ENCODE measurements at regions not wholly inside any gene's neighbourhood (a gene's known extent, or its start where the extent isn't known, plus 50 kb on each side); places are given as distances from the start of the nearest gene placed in this dataset.
"Not testable (repeated sequence)": the region's sequence is repeated elsewhere in the genome, so short reads cannot be mapped to it uniquely, and the experiment has no call there.

GRCh38 chr5:3155717-3156116, 404.2 kb upstream of the IRX2 start:
- peaks cover 3% of the 10 kb centered on the region for H3K27me3 Mint-ChIP-seq
- H3K4me3 Mint-ChIP-seq = no peak overlapping the region
- H3K9me3 Mint-ChIP-seq = peaks cover 18% of the 10 kb centered on the region
- no peak for ATAC-seq (replicated peaks)
- H3K27ac Mint-ChIP-seq = no peak overlapping the region
- H3K4me1 Mint-ChIP-seq = no peaks in the 10 kb centered on the region
- H3K36me3 Mint-ChIP-seq (ENCODE audit: low read depth) = no peaks in the 10 kb centered on the region

GRCh38 chr5:3155046-3155445, 403.6 kb upstream of the IRX2 start:
- no peaks in the 10 kb centered on the region for H3K4me1 Mint-ChIP-seq
- H3K27me3 Mint-ChIP-seq = no peaks in the 10 kb centered on the region
- no peaks in the 10 kb centered on the region for H3K36me3 Mint-ChIP-seq (ENCODE audit: low read depth)
- H3K9me3 Mint-ChIP-seq = peaks cover 18% of the 10 kb centered on the region
- H3K27ac Mint-ChIP-seq = no peak overlapping the region
- no peak for ATAC-seq (replicated peaks)
- no peak overlapping the region for H3K4me3 Mint-ChIP-seq

GRCh38 chr5:3153906-3154305, 402.4 kb upstream of the IRX2 start:
- Mint-ChIP-seq H3K9me3 (peaks cover 23% of the 10 kb centered on the region), H3K4me1 (no peaks in the 10 kb centered on the region), H3K36me3 (ENCODE audit: low read depth) (no peaks in the 10 kb centered on the region), H3K4me3 (no peak overlapping the region), H3K27me3 (no peaks in the 10 kb centered on the region), H3K27ac (no peak overlapping the region)
- no peak for ATAC-seq (replicated peaks)

- no peaks in the 10 kb centered on the region for H3K36me3 Mint-ChIP-seq (ENCODE audit: low read depth)
- peaks cover 23% of the 10 kb centered on the region for H3K9me3 Mint-ChIP-seq
- H3K27ac Mint-ChIP-seq = no peak overlapping the region
- H3K27me3 Mint-ChIP-seq = no peaks in the 10 kb centered on the region
- ATAC-seq (replicated peaks) = no peak
- no peak overlapping the region for H3K4me3 Mint-ChIP-seq
- no peaks in the 10 kb centered on the region for H3K4me1 Mint-ChIP-seq
Observed at GRCh38 chr5:3153226-3153858, 401.9 kb upstream of the IRX2 start.

GRCh38 chr5:3149899-3150298, 398.4 kb upstream of the IRX2 start:
- Mint-ChIP-seq H3K9me3 (peaks cover 15% of the 10 kb centered on the region), H3K4me1 (no peaks in the 10 kb centered on the region), H3K36me3 (ENCODE audit: low read depth) (no peaks in the 10 kb centered on the region), H3K4me3 (no peak overlapping the region), H3K27ac (no peak overlapping the region), H3K27me3 (no peaks in the 10 kb centered on the region)
- no peak for ATAC-seq (replicated peaks)

- not testable (repeated sequence) for H3K27ac Mint-ChIP-seq; H3K27me3 Mint-ChIP-seq; H3K36me3 Mint-ChIP-seq (ENCODE audit: low read depth); H3K4me1 Mint-ChIP-seq; H3K4me3 Mint-ChIP-seq; ATAC-seq (replicated peaks)
- H3K9me3 Mint-ChIP-seq = peaks cover 15% of the 10 kb centered on the region
Observed at GRCh38 chr5:3147405-3147804, 395.9 kb upstream of the IRX2 start.

GRCh38 chr5:3145641-3146040, 394.2 kb upstream of the IRX2 start:
- H3K27ac Mint-ChIP-seq = no peak overlapping the region
- no peak for ATAC-seq (replicated peaks)
- no peak overlapping the region for H3K4me3 Mint-ChIP-seq
- peaks cover 11% of the 10 kb centered on the region for H3K9me3 Mint-ChIP-seq
- H3K27me3 Mint-ChIP-seq = no peaks in the 10 kb centered on the region
- no peaks in the 10 kb centered on the region for H3K36me3 Mint-ChIP-seq (ENCODE audit: low read depth)
- no peaks in the 10 kb centered on the region for H3K4me1 Mint-ChIP-seq

GRCh38 chr5:3143382-3143781, 391.9 kb upstream of the IRX2 start:
- no peaks in the 10 kb centered on the region for H3K4me1 Mint-ChIP-seq
- H3K27ac Mint-ChIP-seq = no peak overlapping the region
- H3K9me3 Mint-ChIP-seq = peaks cover 3% of the 10 kb centered on the region
- H3K36me3 Mint-ChIP-seq (ENCODE audit: low read depth) = no peaks in the 10 kb centered on the region
- no peak overlapping the region for H3K4me3 Mint-ChIP-seq
- no peak for ATAC-seq (replicated peaks)
- no peaks in the 10 kb centered on the region for H3K27me3 Mint-ChIP-seq

GRCh38 chr5:3142261-3143027, 391.0 kb upstream of the IRX2 start:
- Mint-ChIP-seq H3K4me3 (no peak overlapping the region), H3K9me3 (peaks cover 3% of the 10 kb centered on the region), H3K27ac (no peak overlapping the region), H3K27me3 (no peaks in the 10 kb centered on the region), H3K4me1 (no peaks in the 10 kb centered on the region), H3K36me3 (ENCODE audit: low read depth) (no peaks in the 10 kb centered on the region)
- no peak for ATAC-seq (replicated peaks)

- H3K36me3 Mint-ChIP-seq (ENCODE audit: low read depth) = no peaks in the 10 kb centered on the region
- no peak overlapping the region for H3K27ac Mint-ChIP-seq
- H3K9me3 Mint-ChIP-seq = peaks cover 3% of the 10 kb centered on the region
- H3K4me3 Mint-ChIP-seq = no peak overlapping the region
- H3K4me1 Mint-ChIP-seq = no peaks in the 10 kb centered on the region
- ATAC-seq (replicated peaks) = no peak
- no peaks in the 10 kb centered on the region for H3K27me3 Mint-ChIP-seq
Observed at GRCh38 chr5:3140117-3140516, 388.6 kb upstream of the IRX2 start.

- Mint-ChIP-seq H3K27ac (no peak overlapping the region), H3K4me3 (no peak overlapping the region), H3K9me3 (peaks cover 3% of the 10 kb centered on the region), H3K4me1 (no peaks in the 10 kb centered on the region), H3K27me3 (no peaks in the 10 kb centered on the region), H3K36me3 (ENCODE audit: low read depth) (no peaks in the 10 kb centered on the region)
- no peak for ATAC-seq (replicated peaks)
Observed at GRCh38 chr5:3139499-3139931, 388.0 kb upstream of the IRX2 start.

- peaks cover 16% of the 10 kb centered on the region for H3K9me3 Mint-ChIP-seq
- ATAC-seq (replicated peaks) = no peak
Observed at GRCh38 chr5:3131161-3131560, 379.7 kb upstream of the IRX2 start.

GRCh38 chr5:3129252-3129651, 377.8 kb upstream of the IRX2 start:
- no peak for ATAC-seq (replicated peaks)
- no peaks in the 10 kb centered on the region for H3K36me3 Mint-ChIP-seq (ENCODE audit: low read depth)
- H3K27me3 Mint-ChIP-seq = no peaks in the 10 kb centered on the region
- H3K4me1 Mint-ChIP-seq = no peaks in the 10 kb centered on the region
- no peak overlapping the region for H3K27ac Mint-ChIP-seq
- no peak overlapping the region for H3K4me3 Mint-ChIP-seq
- peaks cover 16% of the 10 kb centered on the region for H3K9me3 Mint-ChIP-seq

More at GRCh38 chr5:3131161-3131560, 379.7 kb upstream of the IRX2 start:
- H3K4me3 Mint-ChIP-seq = no peak overlapping the region
- H3K4me1 Mint-ChIP-seq = no peaks in the 10 kb centered on the region
- no peaks in the 10 kb centered on the region for H3K27me3 Mint-ChIP-seq
- no peaks in the 10 kb centered on the region for H3K36me3 Mint-ChIP-seq (ENCODE audit: low read depth)
- no peak overlapping the region for H3K27ac Mint-ChIP-seq

- no peak for ATAC-seq (replicated peaks)
- Mint-ChIP-seq H3K36me3 (ENCODE audit: low read depth) (no peaks in the 10 kb centered on the region), H3K4me1 (no peaks in the 10 kb centered on the region), H3K4me3 (no peak overlapping the region), H3K9me3 (peaks cover 16% of the 10 kb centered on the region), H3K27ac (no peak overlapping the region), H3K27me3 (no peaks in the 10 kb centered on the region)
Observed at GRCh38 chr5:3127423-3127911, 376.0 kb upstream of the IRX2 start.

- no peak overlapping the region for H3K4me3 Mint-ChIP-seq
- H3K27me3 Mint-ChIP-seq = no peaks in the 10 kb centered on the region
- H3K36me3 Mint-ChIP-seq (ENCODE audit: low read depth) = no peaks in the 10 kb centered on the region
- ATAC-seq (replicated peaks) = no peak
- no peaks in the 10 kb centered on the region for H3K4me1 Mint-ChIP-seq
- H3K27ac Mint-ChIP-seq = no peak overlapping the region
- H3K9me3 Mint-ChIP-seq = peaks cover 16% of the 10 kb centered on the region
Observed at GRCh38 chr5:3126639-3127038, 375.2 kb upstream of the IRX2 start.
